ENCODE measurements at regions not wholly inside any gene's neighbourhood (a gene's known extent, or its start where the extent isn't known, plus 50 kb on each side); places are given as distances from the start of the nearest gene placed in this dataset.

- no peak for TF ChIP-seq CTCF (IDR thresholded peaks at IDR 0.05)
- TF ChIP-seq POLR2A (IDR thresholded peaks at IDR 0.05): no peak
Measured at GRCh38 chrX:63514569-63515080, 163.5 kb upstream of the SPIN4 start.

Data from uterus (tissue), 2 donors.